ENCODE measurements at regions not wholly inside any gene's neighbourhood (a gene's known extent, or its start where the extent isn't known, plus 50 kb on each side); places are given as distances from the start of the nearest gene placed in this dataset.
A peak's percentile ranks its signal among the peaks of the same experiment; 100 is the strongest.

GRCh38 chr18:43642727-43643330 is 365.5 kb upstream of the SYT4 start:
- no peak for DNase-seq (ENCODE audit: low read depth, low spot score)

GRCh38 chr18:43648002-43648401 is 370.7 kb upstream of the SYT4 start:
- DNase-seq (ENCODE audit: low read depth, low spot score): no peak

DNA sequence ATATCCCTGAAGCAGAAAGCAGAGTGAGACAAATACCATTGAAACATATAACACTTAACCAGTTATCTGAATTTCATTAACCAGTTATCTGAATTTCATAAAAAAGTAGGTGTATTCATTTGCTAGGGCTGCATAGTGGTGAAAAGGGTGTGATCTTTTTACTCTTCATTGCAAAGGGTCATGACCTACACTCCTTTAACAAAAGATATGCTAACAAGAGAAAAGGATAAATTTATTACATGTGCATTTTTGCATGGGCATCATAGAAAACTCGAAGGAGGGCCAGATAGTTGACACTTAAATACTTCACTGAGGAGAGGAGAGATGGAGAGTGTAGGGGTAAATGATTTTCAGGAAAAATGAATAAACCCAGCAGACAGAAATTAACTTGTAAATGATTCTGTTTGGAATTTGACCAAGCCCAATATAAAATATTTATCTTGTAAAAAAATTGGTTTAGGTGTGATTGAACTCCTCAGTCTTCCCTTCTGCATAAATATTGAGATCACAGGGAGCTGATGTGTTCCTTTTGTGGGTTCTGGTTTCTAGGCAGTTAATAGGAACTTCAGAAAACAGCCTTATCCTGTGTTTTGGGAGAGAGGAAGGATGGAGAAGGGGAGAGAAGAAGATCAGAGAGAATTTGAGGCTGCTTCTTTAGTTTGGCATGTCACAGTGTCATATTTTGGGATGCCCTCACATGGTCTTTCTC is 372.5 kb upstream of the SYT4 start:
- DNase-seq (ENCODE audit: low read depth, low spot score): no peak

- DNase-seq (ENCODE audit: low read depth, low spot score): no peak
These were observed 373.1 kb upstream of the SYT4 start for GRCh38 chr18:43650426-43650825.

- DNase-seq (ENCODE audit: low read depth, low spot score): no peak
These were observed 373.8 kb upstream of the SYT4 start for GRCh38 chr18:43651057-43651456.

GRCh38 chr18:43656547-43656946 is 379.3 kb upstream of the SYT4 start:
- no peak for DNase-seq (ENCODE audit: low read depth, low spot score)

- DNase-seq (ENCODE audit: low read depth, low spot score): peak; percentile 32
These were observed 384.3 kb upstream of the SYT4 start for GRCh38 chr18:43661570-43661969.

DNA sequence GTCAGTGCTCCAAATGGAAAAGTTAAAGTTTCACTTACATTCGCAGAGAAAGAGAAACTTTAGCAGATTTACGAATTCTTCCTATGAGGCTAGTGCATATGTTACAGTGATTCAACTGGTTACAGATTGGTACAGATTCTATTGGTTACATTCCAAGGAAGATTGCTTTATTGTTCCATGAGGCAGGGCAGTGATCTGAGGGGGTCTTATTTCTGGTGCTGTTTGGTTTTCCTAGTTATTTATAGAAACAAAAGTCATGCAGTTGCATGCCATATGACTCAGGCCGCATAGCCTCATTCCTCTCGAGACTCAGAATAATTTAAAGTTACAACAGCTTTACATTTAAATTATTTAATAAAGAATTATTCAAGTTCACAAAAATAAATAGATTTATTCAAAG is 385.4 kb upstream of the SYT4 start:
- peak; percentile 49 for DNase-seq (ENCODE audit: low read depth, low spot score)

DNA sequence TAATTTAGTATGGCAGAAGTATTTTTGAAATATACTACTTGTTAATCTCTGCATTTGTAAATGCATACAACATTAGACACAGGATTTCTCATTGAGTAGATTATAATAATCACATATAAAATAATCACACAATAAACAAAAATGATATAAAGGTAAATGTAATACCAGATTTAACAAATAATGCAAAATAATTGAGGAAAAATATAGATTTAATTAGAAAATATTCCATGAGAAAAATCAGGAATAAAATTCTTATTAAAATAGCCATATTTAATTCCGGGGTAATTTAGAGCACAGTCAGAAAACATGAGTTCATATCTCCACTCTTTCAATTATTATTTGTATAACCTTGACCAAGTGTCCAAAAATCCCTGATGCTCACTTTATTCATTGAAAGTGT is 385.9 kb upstream of the SYT4 start:
- no peak for DNase-seq (ENCODE audit: low read depth, low spot score)

GRCh38 chr18:43664487-43665008 is 387.3 kb upstream of the SYT4 start:
- DNase-seq (ENCODE audit: low read depth, low spot score): no peak

- no peak for DNase-seq (ENCODE audit: low read depth, low spot score)
These were observed 388.0 kb upstream of the SYT4 start for GRCh38 chr18:43665105-43665788.

DNA sequence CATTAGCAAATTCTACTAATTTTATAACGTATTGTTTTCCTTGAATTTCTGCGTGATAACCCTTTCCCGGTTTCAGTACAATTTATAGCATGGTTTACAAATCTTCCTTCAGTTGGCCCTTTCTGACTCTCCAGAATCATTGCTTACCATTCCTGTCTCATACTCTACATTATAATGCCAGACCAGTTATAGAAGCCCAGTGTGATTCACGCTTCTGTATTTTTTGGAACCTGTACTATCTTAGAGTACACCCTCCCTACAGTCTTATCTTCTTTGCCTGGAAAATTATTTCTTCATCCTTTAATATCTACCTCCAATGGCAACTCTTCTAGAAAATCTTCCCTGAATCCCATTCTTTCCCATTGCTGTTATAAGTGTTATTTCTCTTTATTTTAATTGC is 391.6 kb upstream of the SYT4 start:
- no peak for DNase-seq (ENCODE audit: low read depth, low spot score)

DNA sequence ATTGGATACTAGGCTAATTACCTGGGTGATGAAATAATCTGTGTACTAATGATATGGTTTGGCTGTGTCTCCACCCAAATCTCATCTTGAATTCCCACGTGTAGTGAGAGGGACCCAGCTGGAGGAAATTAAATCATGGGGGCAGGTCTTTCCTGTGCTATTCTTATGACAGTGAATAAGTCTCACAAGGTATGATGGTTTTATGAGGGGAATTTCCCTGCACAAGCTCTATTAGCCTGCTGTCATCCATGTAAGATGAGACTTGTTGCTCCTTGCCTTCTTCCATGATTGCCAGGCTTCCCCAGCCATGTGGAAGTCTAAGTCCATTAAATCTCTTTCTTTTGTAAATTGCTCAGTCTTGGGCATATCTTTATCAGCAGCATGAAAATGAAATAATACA is 394.1 kb upstream of the SYT4 start:
- no peak for DNase-seq (ENCODE audit: low read depth, low spot score)

- DNase-seq (ENCODE audit: low read depth, low spot score): no peak
These were observed 402.8 kb upstream of the SYT4 start for GRCh38 chr18:43680096-43680495.

DNA sequence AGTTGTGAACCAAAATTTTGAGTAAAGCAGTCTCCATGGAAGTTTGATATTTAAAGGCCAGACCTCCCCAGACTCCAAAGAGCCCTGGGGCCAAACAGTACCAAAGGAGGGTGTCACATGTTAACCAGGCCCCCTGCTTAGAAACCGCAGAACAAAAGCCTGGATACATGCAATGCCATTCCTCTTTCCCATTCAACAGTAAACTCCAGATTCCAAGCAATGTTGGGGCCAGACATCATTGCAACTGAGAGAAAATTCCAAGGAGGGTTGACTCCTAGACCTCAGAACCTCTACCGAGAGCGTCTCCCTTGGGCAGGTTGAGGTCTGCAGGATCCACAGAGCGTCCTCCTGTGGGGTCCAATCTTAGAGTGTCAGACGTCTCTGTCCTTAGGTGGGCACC is 404.4 kb upstream of the SYT4 start:
- DNase-seq (ENCODE audit: low read depth, low spot score): no peak

- no peak for DNase-seq (ENCODE audit: low read depth, low spot score)
These were observed 404.9 kb upstream of the SYT4 start for GRCh38 chr18:43682196-43682595.

GRCh38 chr18:43686709-43687108 is 409.4 kb upstream of the SYT4 start:
- no peak for DNase-seq (ENCODE audit: low read depth, low spot score)

DNA sequence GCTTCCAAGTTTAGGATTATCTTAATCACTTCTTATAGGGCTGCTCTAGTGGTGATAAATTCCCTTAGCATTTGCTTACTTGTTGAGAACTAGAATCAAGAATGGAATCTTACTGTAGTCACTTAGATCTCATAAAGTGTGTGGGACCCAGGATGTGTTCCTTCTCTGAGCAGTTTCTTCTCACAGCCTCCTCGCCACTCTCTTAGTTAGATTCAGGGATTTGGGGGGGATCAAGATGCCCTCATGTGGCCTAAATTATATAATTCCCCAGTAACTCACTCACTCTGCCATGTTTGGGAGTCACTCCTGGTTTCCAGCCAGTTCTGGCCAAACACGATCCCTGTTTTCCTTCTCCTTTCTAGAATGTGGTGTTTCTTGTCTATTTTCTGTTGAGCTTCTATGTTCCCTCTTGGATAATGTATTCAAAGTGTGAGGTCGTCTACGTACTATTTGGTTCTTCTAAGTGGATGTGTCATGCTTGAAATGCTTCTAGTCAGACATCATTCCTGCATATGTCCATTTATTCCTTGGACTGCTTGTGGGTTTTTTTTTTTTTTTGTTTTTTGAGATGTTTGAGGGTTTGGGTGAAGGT is 414.9 kb upstream of the SYT4 start:
- DNase-seq (ENCODE audit: low read depth, low spot score): no peak

DNA sequence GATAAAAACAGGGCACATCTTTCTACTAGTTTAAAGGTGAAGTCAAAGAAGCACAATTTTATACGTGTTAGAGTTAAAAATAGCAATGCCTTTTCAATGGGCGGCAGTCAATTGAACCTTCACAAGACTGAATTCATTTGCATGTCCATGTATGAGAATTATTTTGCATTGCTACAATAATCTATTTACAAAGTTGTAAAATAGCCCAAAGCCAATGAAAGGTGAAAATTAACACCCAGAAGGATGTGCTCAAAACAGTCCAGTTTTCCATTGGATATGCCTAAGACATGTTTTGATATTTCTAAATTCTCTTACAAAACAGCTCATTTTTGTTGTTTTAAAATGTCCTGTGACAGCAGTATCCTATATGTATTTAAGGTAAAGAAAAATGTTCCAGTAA is 425.1 kb upstream of the SYT4 start:
- no peak for DNase-seq (ENCODE audit: low read depth, low spot score)

GRCh38 chr18:43703050-43703449 is 425.8 kb upstream of the SYT4 start:
- no peak for DNase-seq (ENCODE audit: low read depth, low spot score)

- no peak for DNase-seq (ENCODE audit: low read depth, low spot score)
These were observed 428.6 kb upstream of the SYT4 start for GRCh38 chr18:43705850-43706249.

DNA sequence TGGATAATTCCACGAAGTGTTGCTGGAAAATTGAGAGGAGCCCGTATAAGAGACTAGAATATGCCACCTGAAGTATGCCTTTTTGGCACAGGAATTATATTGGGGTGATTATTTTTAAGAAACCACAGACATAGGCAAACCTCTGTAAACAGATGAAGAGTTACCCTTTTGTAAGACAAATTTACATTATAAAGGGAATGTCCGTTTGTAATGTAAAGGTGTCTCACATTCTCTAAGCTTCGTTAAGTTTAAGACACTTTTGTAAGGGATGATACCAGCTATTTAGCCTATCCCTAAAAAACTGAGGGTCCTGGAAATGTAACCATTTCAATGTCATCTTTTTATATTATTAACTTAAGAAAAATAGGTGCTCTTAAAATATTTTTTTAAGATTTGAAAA is 432.8 kb upstream of the SYT4 start:
- DNase-seq (ENCODE audit: low read depth, low spot score): no peak
